Right lobe of liver (tissue), 6 donors: ENCODE measurements at regions not wholly inside any gene's neighbourhood (a gene's known extent, or its start where the extent isn't known, plus 50 kb on each side); places are given as distances from the start of the nearest gene placed in this dataset.

Experiments
- ATAC-seq, 4 donors: fragments of 200-7000 bp; cut with Tn5 transposase; one replicate each; pipeline ENCODE4 v1.9.1; 2020; ENCODE audit warnings: mild to moderate bottlenecking in 4 of 4, moderate library complexity in 4 of 4
- DNase-seq, 3 donors: peaks; one replicate each; pipeline ENCODE4 v3.0.0-alpha.2; 2020
- H3K27ac ChIP-seq, 3 donors: fragments of 200-600 bp; one replicate each; pipeline ENCODE4 v1.8.0; 2022
- H3K27me3 ChIP-seq, 2 donors: fragments of 200-600 bp; one replicate each; pipeline ENCODE4 v1.8.0; 2022
- H3K36me3 ChIP-seq, 4 donors: fragments of 200-600 bp; sonication (generic) in 1 of 4; one replicate each; pipeline versions ENCODE4 v1.5.1 to v1.8.0; 2017 to 2022; ENCODE audit warnings: control low read depth in 1 of 4
- H3K4me1 ChIP-seq, 4 donors: fragments of 200-600 bp; sonication (generic) in 1 of 4; one replicate each; pipeline versions ENCODE4 v1.5.1 to v1.8.0; 2017 to 2022; ENCODE audit warnings: control low read depth in 1 of 4
- H3K4me3 ChIP-seq, 3 donors: fragments of 200-600 bp; one replicate each; pipeline ENCODE4 v1.8.0; 2022
- H3K9me3 ChIP-seq, 4 donors: fragments of 200-600 bp; sonication (generic) in 1 of 4; one replicate each; pipeline versions ENCODE4 v1.5.1 to v1.8.0; 2017 to 2022; ENCODE audit warnings: control low read depth in 1 of 4
- POLR2A ChIP-seq: fragments of 450-650 bp; IDR thresholded peaks from one replicate; pipeline ENCODE4 v1.6.1; 2017; ENCODE audit warnings: antibody characterized with exemption, mild to moderate bottlenecking
- WGBS: methylation state at CpG from one replicate; pipeline ENCODE4 v1.1.6; 2018; ENCODE audit warnings: low coverage, low lambda C conversion rate; ENCODE audit not compliant: insufficient coverage; ENCODE audit errors: missing lambda C conversion rate; 5-methylcytosine and 5-hydroxymethylcytosine counted together
- intact Hi-C, 2 donors: fragments of 100-400 bp; cut with DNase I; formaldehyde crosslinking; loops; one replicate each; pipeline versions ENCODE4 v1.11.2 to v1.14.1; 2022
- TF ChIP-seq, protein P1 (sequence below), 4 donors: fragments of 200-600 bp in 3 of 4; fragments of 450-650 bp in 1 of 4; IDR thresholded peaks; one replicate each; pipeline versions ENCODE4 v1.5.1 to v1.8.0; 2016 to 2022; ENCODE audit warnings: antibody characterized with exemption in 4 of 4, mild to moderate bottlenecking in 2 of 4
- donor health status: DM: no; HTN: yes; CAD: no.
- donor health status: DM: no; HTN: no; CAD: no.
- donor health status: DM: no; HTN: no; CAD: no.
- donor health status: DM: no; HTN: yes; CAD: no.
- donor health status: DM: no; HTN: yes; CAD: no.

DNA sequence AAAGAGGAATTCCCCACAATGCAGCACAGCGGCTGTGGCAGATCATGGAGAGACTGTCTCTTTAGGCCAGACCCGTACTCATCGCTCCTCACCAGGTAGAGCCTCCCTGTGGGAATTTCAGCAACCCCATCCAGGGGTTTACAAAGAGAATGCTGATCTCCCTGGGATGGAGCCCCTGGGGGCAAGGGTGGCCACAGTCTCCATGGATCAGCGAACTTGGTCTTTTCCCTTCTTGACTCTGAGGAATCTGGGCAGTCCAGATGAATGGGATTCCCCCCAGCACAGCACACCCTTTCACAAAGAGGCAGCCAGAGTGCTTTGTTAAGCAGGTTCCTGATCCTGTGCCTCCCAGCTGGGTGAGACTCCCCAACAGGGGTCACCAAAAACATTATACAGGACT is 108.7 kb upstream of the RGMB start:
- WGBS, result 40% methylated on average over 1 of the region's 4 CpGs
- ATAC-seq (no peak), DNase-seq (no peak)
- Histone ChIP-seq H3K4me1 (no peaks in the 10 kb centered on the region), H3K27ac (no peak overlapping the region), H3K4me3 (no peak overlapping the region), H3K36me3 (no peaks in the 10 kb centered on the region), H3K9me3 (no peaks in the 10 kb centered on the region), H3K27me3 (no peaks in the 10 kb centered on the region)
- TF ChIP-seq POLR2A, result no peak
- TF ChIP-seq, protein P1, sequence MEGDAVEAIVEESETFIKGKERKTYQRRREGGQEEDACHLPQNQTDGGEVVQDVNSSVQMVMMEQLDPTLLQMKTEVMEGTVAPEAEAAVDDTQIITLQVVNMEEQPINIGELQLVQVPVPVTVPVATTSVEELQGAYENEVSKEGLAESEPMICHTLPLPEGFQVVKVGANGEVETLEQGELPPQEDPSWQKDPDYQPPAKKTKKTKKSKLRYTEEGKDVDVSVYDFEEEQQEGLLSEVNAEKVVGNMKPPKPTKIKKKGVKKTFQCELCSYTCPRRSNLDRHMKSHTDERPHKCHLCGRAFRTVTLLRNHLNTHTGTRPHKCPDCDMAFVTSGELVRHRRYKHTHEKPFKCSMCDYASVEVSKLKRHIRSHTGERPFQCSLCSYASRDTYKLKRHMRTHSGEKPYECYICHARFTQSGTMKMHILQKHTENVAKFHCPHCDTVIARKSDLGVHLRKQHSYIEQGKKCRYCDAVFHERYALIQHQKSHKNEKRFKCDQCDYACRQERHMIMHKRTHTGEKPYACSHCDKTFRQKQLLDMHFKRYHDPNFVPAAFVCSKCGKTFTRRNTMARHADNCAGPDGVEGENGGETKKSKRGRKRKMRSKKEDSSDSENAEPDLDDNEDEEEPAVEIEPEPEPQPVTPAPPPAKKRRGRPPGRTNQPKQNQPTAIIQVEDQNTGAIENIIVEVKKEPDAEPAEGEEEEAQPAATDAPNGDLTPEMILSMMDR (IDR thresholded peaks at IDR 0.05), result no peak
- intact Hi-C loops, result no loop called here

DNA sequence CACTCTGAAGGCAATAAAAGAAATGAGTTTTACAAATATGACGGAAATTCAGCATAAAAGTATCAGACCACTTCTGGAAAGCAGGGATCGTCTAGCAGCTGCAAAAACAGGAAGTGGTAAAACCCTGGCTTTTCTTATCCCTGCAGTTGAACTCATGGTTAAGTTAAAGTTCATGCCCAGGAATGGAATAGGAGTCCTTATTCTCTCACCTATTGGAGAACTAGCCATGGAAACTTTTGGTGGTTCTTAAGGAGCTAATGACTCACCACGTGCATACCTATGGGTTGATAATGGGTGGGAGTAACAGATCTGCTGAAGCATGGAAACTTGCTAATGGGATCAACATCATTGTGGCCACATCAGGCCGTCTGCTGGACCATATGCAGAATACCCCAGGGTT is 93.5 kb upstream of the RGMB start:
- 19% methylated on average over 4 of the region's 4 CpGs for WGBS
- no peak for DNase-seq
- intact Hi-C loops, result no loop called here

DNA sequence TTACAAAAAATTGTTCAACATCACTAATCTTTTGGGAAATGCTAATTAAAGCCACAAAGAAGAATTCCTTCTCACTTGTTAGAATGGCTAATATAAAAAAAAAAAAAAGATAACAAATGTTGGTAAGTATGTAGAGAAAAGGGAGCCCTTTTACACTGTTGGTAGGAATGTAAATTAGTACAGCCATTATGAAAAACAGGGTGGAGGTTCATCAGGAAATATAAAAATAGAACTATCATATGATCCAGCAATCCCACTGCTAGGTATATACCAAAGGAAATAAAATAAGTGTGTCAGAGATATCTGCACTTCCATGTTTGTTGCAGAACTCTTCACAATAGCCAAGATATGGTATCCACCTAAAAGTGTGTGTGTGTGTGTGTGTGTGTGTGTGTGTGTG is 83.5 kb upstream of the RGMB start:
- TF ChIP-seq, protein P1 (IDR thresholded peaks at IDR 0.05), result no peak
- no peak for TF ChIP-seq POLR2A
- Histone ChIP-seq H3K27ac (no peak overlapping the region), H3K9me3 (peaks cover 0 to 4% (median 0%) of the 10 kb centered on the region in 4 donors), H3K4me3 (no peak overlapping the region), H3K27me3 (no peaks in the 10 kb centered on the region), H3K4me1 (no peaks in the 10 kb centered on the region), H3K36me3 (no peaks in the 10 kb centered on the region)
- intact Hi-C loops, result no loop called here
- DNase-seq (no peak), ATAC-seq (no peak)

More for the DNA sequence above, 93.5 kb upstream of the RGMB start:
- no peak for ATAC-seq
- H3K4me1 ChIP-seq, result no peaks in the 10 kb centered on the region
- H3K27me3 ChIP-seq, result no peaks in the 10 kb centered on the region
- TF ChIP-seq, protein P1 (IDR thresholded peaks at IDR 0.05), result no peak
- no peak overlapping the region for H3K27ac ChIP-seq
- no peak overlapping the region for H3K4me3 ChIP-seq
- H3K9me3 ChIP-seq, result no peaks in the 10 kb centered on the region
- no peaks in the 10 kb centered on the region for H3K36me3 ChIP-seq

DNA sequence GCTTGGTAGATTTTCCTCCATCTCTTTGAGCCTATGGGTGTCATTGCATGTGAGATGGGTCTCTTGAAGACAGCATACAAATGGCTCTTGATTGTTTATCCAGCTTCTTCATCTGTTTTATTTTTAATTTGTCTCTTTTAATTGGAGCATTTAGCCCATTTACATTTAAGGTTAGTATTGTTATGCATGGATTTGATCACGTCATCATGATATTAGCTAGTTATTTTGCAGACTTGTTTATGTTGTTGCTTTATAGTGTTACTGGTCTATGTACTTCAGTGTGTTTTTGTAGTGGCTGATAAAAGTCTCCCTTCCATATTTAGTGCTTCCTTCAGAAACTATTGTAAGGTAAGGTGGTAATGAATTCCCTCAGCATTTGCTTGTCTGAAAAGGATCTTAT is 78.6 kb upstream of the RGMB start:
- H3K4me1 ChIP-seq, result no peaks in the 10 kb centered on the region
- TF ChIP-seq, protein P1 (IDR thresholded peaks at IDR 0.05), result no peak
- no peak for TF ChIP-seq POLR2A
- 36% methylated on average over 1 of the region's 1 CpG for WGBS
- no peaks in the 10 kb centered on the region for H3K36me3 ChIP-seq
- DNase-seq (no peak), ATAC-seq (no peak)
- no peaks in the 10 kb centered on the region for H3K27me3 ChIP-seq
- H3K27ac ChIP-seq, result no peak overlapping the region
- intact Hi-C loops, result no loop called here
- H3K4me3 ChIP-seq, result no peak overlapping the region
- H3K9me3 ChIP-seq, result peaks cover 0 to 4% (median 0%) of the 10 kb centered on the region in 4 donors

DNA sequence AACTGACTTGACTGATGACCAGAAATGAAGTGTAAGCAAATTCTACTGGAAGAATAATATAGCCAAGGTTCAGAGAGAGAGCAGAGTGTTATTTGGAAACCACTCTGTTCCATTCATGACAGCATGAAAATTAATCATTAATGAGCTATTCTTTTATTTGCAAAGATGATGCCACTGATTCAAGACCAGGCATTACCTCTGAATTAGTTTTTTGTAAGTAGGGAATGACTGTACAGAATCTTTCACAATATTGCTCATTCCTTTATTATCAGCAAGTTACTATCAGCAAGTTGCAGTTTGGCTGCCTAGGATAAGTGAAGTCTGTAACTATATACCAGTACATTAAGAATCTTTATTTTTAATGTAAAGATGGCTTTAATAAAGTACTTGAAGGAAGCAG is 75.1 kb upstream of the RGMB start:
- TF ChIP-seq POLR2A, result no peak
- TF ChIP-seq, protein P1 (IDR thresholded peaks at IDR 0.05), result no peak

More for the DNA sequence above, 75.1 kb upstream of the RGMB start:
- Histone ChIP-seq H3K4me3 (no peak overlapping the region), H3K9me3 (peaks cover 0 to 3% (median 0%) of the 10 kb centered on the region in 4 donors), H3K27ac (no peak overlapping the region), H3K4me1 (no peaks in the 10 kb centered on the region), H3K27me3 (no peaks in the 10 kb centered on the region), H3K36me3 (no peaks in the 10 kb centered on the region)
- DNase-seq (no peak), ATAC-seq (no peak)
- intact Hi-C loops, result no loop called here
